ENCODE measurements at regions not wholly inside any gene's neighbourhood (a gene's known extent, or its start where the extent isn't known, plus 50 kb on each side); places are given as distances from the start of the nearest gene placed in this dataset.

- no peaks in the 10 kb centered on the region for H3K36me3 ChIP-seq
- no peak for DNase-seq
- no peak overlapping the region for H3K27ac ChIP-seq
- no peaks in the 10 kb centered on the region for H3K27me3 ChIP-seq
- no peak for TF ChIP-seq POLR2A (IDR thresholded peaks at IDR 0.05)
- no peak for TF ChIP-seq CTCF (IDR thresholded peaks at IDR 0.05)
- TF ChIP-seq EP300 (IDR thresholded peaks at IDR 0.05), result no peak
- TF ChIP-seq POLR2AphosphoS5 (IDR thresholded peaks at IDR 0.05), result no peak
- WGBS, 2 donors, result 38 to 76% methylated on average over 2 of the region's 2 CpGs
- H3K4me1 ChIP-seq, result no peaks in the 10 kb centered on the region
- H3K4me3 ChIP-seq, result no peak overlapping the region
- H3K9me3 ChIP-seq, result no peaks in the 10 kb centered on the region
- intact Hi-C loops (cut with DNase I), result no loop called here
Observed at GRCh38 chr3:6262010-6262409, 598.9 kb upstream of the GRM7 start.

GRCh38 chr3:6264036-6264435 lies 596.9 kb upstream of the GRM7 start:
- Histone ChIP-seq H3K27ac (no peak overlapping the region), H3K4me1 (no peaks in the 10 kb centered on the region), H3K27me3 (no peaks in the 10 kb centered on the region), H3K4me3 (no peak overlapping the region), H3K36me3 (no peaks in the 10 kb centered on the region), H3K9me3 (no peaks in the 10 kb centered on the region)
- 83 to 88% methylated on average over 1 of the region's 1 CpG for WGBS, 2 donors
- DNase-seq, result no peak
- TF ChIP-seq POLR2A (IDR thresholded peaks at IDR 0.05) (no peak), POLR2AphosphoS5 (IDR thresholded peaks at IDR 0.05) (no peak), CTCF (IDR thresholded peaks at IDR 0.05) (no peak)
- intact Hi-C loops (cut with DNase I), result no loop called here

GRCh38 chr3:6264906-6265305 lies 596.0 kb upstream of the GRM7 start:
- TF ChIP-seq POLR2AphosphoS5 (IDR thresholded peaks at IDR 0.05) (no peak), POLR2A (IDR thresholded peaks at IDR 0.05) (no peak), EP300 (IDR thresholded peaks at IDR 0.05) (no peak), CTCF (IDR thresholded peaks at IDR 0.05) (no peak)
- H3K27ac ChIP-seq, result no peak overlapping the region
- intact Hi-C loops (cut with DNase I), result no loop called here

GRCh38 chr3:6266135-6266534 lies 594.8 kb upstream of the GRM7 start:
- Histone ChIP-seq H3K4me3 (no peak overlapping the region), H3K27ac (no peak overlapping the region), H3K27me3 (no peaks in the 10 kb centered on the region), H3K36me3 (no peaks in the 10 kb centered on the region), H3K4me1 (no peaks in the 10 kb centered on the region), H3K9me3 (no peaks in the 10 kb centered on the region)
- intact Hi-C loops (cut with DNase I), result no loop called here
- no peak for DNase-seq
- 66 to 74% methylated on average over 5 of the region's 5 CpGs for WGBS, 2 donors
- TF ChIP-seq EP300 (IDR thresholded peaks at IDR 0.05) (no peak), POLR2AphosphoS5 (IDR thresholded peaks at IDR 0.05) (no peak), POLR2A (IDR thresholded peaks at IDR 0.05) (no peak)

More at GRCh38 chr3:6264906-6265305, 596.0 kb upstream of the GRM7 start:
- Histone ChIP-seq H3K9me3 (no peaks in the 10 kb centered on the region), H3K36me3 (no peaks in the 10 kb centered on the region), H3K4me1 (no peaks in the 10 kb centered on the region), H3K4me3 (no peak overlapping the region), H3K27me3 (no peaks in the 10 kb centered on the region)
- DNase-seq, result no peak
- 69 to 82% methylated on average over 1 of the region's 1 CpG for whole genome bisulfite sequencing, 2 donors

- H3K27me3 ChIP-seq, result no peaks in the 10 kb centered on the region
- no peaks in the 10 kb centered on the region for H3K4me1 ChIP-seq
- intact Hi-C loops (cut with DNase I), result no loop called here
- H3K4me3 ChIP-seq, result no peak overlapping the region
- DNase-seq, result no peak
- WGBS, 2 donors, result 76 to 92% methylated on average over 3 of the region's 3 CpGs
- no peaks in the 10 kb centered on the region for H3K9me3 ChIP-seq
- TF ChIP-seq POLR2A (IDR thresholded peaks at IDR 0.05) (no peak), CTCF (IDR thresholded peaks at IDR 0.05) (no peak), EP300 (IDR thresholded peaks at IDR 0.05) (no peak), POLR2AphosphoS5 (IDR thresholded peaks at IDR 0.05) (no peak)
- no peak overlapping the region for H3K27ac ChIP-seq
- no peaks in the 10 kb centered on the region for H3K36me3 ChIP-seq
Observed at GRCh38 chr3:6273878-6274277, 587.0 kb upstream of the GRM7 start.
